ENCODE measurements at regions not wholly inside any gene's neighbourhood (a gene's known extent, or its start where the extent isn't known, plus 50 kb on each side); places are given as distances from the start of the nearest gene placed in this dataset.

- TF ChIP-seq YY1 (IDR thresholded peaks at IDR 0.05; ENCODE audit: insufficient read depth, insufficient read length) (no peak), SUZ12 (IDR thresholded peaks at IDR 0.05; ENCODE audit: extremely low read depth, insufficient read depth, insufficient read length) (no peak), ZNF274 (IDR thresholded peaks at IDR 0.05; ENCODE audit: low read depth, low read length) (no peak)
Measured at GRCh38 chr1:221940631-221941030, 198.7 kb upstream of the DUSP10 start.

Measured in NT2/D1 (cell line).